ENCODE measurements at regions not wholly inside any gene's neighbourhood (a gene's known extent, or its start where the extent isn't known, plus 50 kb on each side); places are given as distances from the start of the nearest gene placed in this dataset.

GRCh38 chr12:13686260-13686659, 295.1 kb downstream of the GRIN2B start:
- Histone ChIP-seq H3K9me3 (no peaks in the 10 kb centered on the region), H3K36me3 (no peaks in the 10 kb centered on the region), H3K27ac (no peak overlapping the region), H3K4me1 (no peaks in the 10 kb centered on the region), H3K27me3 (no peaks in the 10 kb centered on the region), H3K4me3 (no peak overlapping the region)
- TF ChIP-seq, protein P1, sequence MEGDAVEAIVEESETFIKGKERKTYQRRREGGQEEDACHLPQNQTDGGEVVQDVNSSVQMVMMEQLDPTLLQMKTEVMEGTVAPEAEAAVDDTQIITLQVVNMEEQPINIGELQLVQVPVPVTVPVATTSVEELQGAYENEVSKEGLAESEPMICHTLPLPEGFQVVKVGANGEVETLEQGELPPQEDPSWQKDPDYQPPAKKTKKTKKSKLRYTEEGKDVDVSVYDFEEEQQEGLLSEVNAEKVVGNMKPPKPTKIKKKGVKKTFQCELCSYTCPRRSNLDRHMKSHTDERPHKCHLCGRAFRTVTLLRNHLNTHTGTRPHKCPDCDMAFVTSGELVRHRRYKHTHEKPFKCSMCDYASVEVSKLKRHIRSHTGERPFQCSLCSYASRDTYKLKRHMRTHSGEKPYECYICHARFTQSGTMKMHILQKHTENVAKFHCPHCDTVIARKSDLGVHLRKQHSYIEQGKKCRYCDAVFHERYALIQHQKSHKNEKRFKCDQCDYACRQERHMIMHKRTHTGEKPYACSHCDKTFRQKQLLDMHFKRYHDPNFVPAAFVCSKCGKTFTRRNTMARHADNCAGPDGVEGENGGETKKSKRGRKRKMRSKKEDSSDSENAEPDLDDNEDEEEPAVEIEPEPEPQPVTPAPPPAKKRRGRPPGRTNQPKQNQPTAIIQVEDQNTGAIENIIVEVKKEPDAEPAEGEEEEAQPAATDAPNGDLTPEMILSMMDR (IDR thresholded peaks at IDR 0.05): no peak
- DNase-seq (ENCODE audit: low spot score): no peak

DNA sequence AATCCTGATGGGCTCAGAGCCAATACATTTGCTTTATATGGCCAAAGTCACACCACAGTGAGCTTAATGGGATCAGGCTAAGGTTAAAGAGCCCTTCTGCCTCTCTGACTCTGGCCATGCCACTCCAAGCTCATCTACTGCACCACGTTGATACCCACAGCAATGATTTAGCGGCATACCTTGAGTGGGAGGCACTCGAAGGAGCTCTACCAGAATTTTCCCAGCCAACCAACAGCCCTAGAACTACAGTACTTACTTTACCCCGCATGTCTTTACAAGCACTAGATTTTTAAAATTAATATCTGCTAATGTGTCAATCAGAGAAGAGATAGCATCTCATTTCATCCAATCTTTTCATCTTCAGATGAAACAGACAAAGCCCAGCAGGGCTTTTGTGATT, 300.5 kb downstream of the GRIN2B start:
- Histone ChIP-seq H3K27ac (no peak overlapping the region), H3K4me1 (no peaks in the 10 kb centered on the region), H3K9me3 (no peaks in the 10 kb centered on the region), H3K4me3 (no peak overlapping the region), H3K36me3 (no peaks in the 10 kb centered on the region), H3K27me3 (no peaks in the 10 kb centered on the region)
- TF ChIP-seq, protein P1 (IDR thresholded peaks at IDR 0.05): no peak
- no peak for DNase-seq (ENCODE audit: low spot score)

DNA sequence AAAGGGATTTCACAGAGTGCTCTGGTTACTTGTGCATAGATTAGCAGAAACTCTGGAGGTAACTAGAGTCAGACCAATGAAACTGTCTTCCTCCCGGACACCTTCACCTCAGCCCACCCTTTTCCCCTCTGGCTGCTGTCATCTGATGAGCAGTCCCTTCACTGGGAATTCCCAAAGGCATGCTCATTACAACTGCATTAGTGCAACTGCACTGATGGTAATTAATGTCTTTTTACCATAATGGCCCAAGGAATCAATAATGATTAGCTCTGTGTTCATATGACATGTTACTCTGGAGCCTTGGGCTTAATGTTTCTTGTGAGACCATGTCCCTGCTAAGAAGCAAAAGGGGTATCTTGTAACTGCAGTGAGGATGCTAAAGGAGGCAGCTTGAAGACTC, 304.5 kb downstream of the GRIN2B start:
- H3K4me1 ChIP-seq: no peaks in the 10 kb centered on the region
- no peaks in the 10 kb centered on the region for H3K36me3 ChIP-seq
- H3K27ac ChIP-seq: no peak overlapping the region
- DNase-seq (ENCODE audit: low spot score): no peak
- TF ChIP-seq, protein P1 (IDR thresholded peaks at IDR 0.05): no peak
- no peaks in the 10 kb centered on the region for H3K9me3 ChIP-seq
- H3K27me3 ChIP-seq: no peaks in the 10 kb centered on the region
- H3K4me3 ChIP-seq: no peak overlapping the region

DNA sequence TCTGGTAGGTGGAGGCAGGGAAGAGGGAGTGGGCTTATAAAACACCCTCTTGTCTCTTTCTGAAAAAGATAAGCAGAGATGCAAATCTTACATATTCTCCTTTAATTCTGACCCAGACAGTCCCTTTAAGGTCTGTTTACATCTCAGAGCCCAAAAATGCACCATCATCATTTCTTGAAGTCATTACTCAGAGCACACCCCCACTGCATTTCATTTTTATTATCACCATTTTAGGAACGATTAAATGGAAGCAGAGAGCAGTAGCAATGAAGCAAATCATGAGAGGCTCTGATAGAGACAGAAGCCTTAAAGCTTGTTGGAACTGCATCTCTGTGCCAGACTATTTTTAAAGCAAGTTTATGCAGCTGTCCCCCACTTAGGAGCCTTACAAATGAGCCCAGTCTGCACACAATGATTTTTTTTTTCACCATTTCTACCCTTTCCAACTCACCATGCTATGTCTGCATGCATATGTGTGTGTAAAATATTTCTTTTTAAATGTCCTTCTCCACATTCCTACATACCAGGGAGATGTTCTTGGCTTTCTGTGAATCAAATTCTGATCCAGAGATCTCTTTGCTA, 311.0 kb downstream of the GRIN2B start:
- H3K4me3 ChIP-seq: no peak overlapping the region
- TF ChIP-seq, protein P1 (IDR thresholded peaks at IDR 0.05): no peak
- DNase-seq (ENCODE audit: low spot score): no peak
- H3K36me3 ChIP-seq: no peaks in the 10 kb centered on the region
- no peaks in the 10 kb centered on the region for H3K9me3 ChIP-seq
- no peak overlapping the region for H3K27ac ChIP-seq
- H3K4me1 ChIP-seq: no peaks in the 10 kb centered on the region
- no peaks in the 10 kb centered on the region for H3K27me3 ChIP-seq

GRCh38 chr12:13668880-13669279, 312.5 kb downstream of the GRIN2B start:
- no peaks in the 10 kb centered on the region for H3K9me3 ChIP-seq
- H3K4me3 ChIP-seq: no peak overlapping the region
- H3K36me3 ChIP-seq: no peaks in the 10 kb centered on the region
- no peaks in the 10 kb centered on the region for H3K4me1 ChIP-seq
- H3K27me3 ChIP-seq: no peaks in the 10 kb centered on the region
- H3K27ac ChIP-seq: no peak overlapping the region
- TF ChIP-seq, protein P1 (IDR thresholded peaks at IDR 0.05): no peak
- no peak for DNase-seq (ENCODE audit: low spot score)

DNA sequence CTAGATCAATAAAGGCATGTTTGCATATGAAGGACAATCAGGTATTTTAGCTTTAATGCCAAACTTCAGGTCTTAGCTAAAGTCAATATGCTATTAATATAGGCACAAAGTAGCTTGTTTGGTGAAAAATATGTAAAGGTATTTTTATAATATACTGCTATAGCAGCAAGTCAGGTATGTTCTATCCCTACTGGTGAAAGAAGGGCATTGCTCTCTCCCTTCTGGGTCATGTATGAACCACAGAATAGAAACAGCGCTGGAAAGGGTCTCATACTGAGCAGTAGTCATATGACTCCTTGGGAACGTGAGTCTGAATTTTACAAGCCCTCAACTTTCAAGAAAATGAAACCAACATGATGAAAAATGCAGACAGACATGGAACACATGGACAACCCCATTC, 314.6 kb downstream of the GRIN2B start:
- H3K4me1 ChIP-seq: no peaks in the 10 kb centered on the region
- H3K27me3 ChIP-seq: no peaks in the 10 kb centered on the region
- no peaks in the 10 kb centered on the region for H3K36me3 ChIP-seq
- no peak overlapping the region for H3K4me3 ChIP-seq
- H3K9me3 ChIP-seq: no peaks in the 10 kb centered on the region
- DNase-seq (ENCODE audit: low spot score): no peak
- TF ChIP-seq, protein P1 (IDR thresholded peaks at IDR 0.05): no peak
- no peak overlapping the region for H3K27ac ChIP-seq

Measured in right atrium auricular region (tissue), 2 donors.